HG02759 (cell line): ENCODE measurements at regions not wholly inside any gene's neighbourhood (a gene's known extent, or its start where the extent isn't known, plus 50 kb on each side); places are given as distances from the start of the nearest gene placed in this dataset.
"Not testable (repeated sequence)": the region's sequence is repeated elsewhere in the genome, so short reads cannot be mapped to it uniquely, and the experiment has no call there.

ENCODE experiments used
- ATAC-seq: cut with Tn5 transposase; IDR thresholded peaks from one replicate; pipeline ENCODE4 v1.9.1; 2021; ENCODE audit warnings: mild to moderate bottlenecking, moderate library complexity; ENCODE audit not compliant: unreplicated experiment

GRCh38 chr13:53101883-53102282, 73.3 kb downstream of the OLFM4 start:
- no peak for ATAC-seq

DNA sequence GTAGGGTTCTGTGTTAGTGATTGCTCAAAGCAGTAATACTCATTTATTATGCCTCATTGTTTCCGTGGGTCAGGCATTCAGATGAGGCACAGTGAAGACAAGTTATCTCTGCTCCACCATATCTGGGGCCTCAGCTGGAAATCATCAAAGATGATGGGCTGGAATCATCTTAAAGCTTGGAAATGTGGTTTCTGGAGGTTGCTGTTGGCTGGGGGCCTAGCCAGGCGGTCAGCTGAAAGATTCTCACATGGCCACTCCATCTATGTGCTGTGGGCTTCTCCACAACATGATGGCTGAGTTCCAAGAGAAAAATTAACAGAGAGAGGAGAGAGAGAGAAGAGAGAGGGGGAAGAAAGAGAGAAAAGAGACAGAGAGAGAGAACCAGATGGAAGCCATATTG, 75.5 kb downstream of the OLFM4 start:
- ATAC-seq = no peak

DNA sequence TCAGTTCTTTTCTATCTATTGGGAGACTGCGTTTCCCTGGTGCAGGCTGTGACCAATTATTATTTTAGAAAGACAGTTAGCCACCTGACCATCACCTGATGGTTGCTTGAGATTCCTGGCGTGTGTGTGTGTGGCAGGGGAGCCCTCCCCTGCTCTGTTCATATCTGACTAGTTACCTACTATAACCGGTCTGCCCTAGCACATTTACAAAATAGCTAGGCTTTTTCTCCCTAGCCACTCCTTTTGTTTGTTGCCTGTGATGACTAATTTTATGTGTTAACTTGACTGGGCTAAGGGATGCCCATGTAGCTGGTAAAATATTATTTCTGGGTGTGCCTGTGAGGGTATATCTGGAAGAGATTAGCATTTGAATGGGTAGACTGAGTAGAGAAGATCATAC, 76.9 kb downstream of the OLFM4 start:
- ATAC-seq = no peak

GRCh38 chr13:53105890-53106289, 77.3 kb downstream of the OLFM4 start:
- ATAC-seq = no peak

GRCh38 chr13:53110181-53110580, 81.6 kb downstream of the OLFM4 start:
- ATAC-seq = no peak

DNA sequence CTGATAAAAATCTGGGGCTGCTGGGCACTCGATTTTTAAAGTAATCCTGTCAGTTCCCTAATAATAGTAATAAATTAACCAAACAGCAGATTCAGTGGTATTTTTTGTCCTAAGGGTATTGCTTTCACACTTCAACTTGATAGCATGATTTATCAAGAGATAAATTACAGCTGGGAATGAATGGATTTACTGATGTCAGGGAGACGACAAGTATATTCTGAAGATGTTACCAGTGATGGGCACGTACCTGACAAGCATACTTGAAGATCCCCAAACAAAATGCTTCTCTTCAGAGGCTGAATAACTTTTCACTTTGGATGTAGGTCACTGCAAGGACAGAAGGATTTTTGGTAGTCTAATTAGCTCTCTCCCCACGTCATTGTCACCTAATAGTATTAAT, 82.0 kb downstream of the OLFM4 start:
- ATAC-seq = no peak

- ATAC-seq = no peak
Observed at GRCh38 chr13:53112522-53112921, 83.9 kb downstream of the OLFM4 start.

GRCh38 chr13:53117048-53117447, 88.4 kb downstream of the OLFM4 start:
- not testable (repeated sequence) for ATAC-seq

DNA sequence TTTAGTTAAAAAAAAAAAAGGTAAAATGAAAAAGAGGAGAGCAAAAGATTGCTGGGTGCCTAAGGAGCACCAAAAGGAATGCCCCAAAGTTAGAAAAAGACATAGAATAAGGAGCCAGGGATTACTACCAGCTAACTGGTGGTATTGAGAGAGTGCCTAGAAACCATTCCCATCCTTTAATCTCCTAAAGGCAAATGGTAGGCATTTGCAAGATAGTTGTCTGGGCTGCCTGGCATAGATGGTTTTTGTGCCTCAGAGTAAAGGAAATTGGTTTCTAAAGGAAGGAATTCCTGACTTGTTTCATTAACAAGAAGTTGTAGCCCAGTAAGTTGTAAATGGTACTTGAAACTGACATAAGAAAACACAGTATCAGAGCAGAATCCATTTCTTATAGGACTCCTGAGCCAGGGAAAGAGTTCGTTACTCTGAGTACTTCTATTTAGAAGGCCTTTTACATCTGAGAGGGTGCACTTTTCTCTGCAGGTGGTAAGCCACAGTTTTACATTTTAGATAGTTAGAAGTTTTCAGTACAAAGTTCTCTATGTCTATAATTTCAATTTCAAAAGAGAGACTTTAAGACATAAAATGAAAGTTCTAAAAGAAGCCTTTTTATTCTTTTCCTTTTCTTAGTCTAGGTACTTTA, 92.6 kb downstream of the OLFM4 start:
- ATAC-seq = no peak

GRCh38 chr13:53121919-53122318, 93.3 kb downstream of the OLFM4 start:
- ATAC-seq = no peak

DNA sequence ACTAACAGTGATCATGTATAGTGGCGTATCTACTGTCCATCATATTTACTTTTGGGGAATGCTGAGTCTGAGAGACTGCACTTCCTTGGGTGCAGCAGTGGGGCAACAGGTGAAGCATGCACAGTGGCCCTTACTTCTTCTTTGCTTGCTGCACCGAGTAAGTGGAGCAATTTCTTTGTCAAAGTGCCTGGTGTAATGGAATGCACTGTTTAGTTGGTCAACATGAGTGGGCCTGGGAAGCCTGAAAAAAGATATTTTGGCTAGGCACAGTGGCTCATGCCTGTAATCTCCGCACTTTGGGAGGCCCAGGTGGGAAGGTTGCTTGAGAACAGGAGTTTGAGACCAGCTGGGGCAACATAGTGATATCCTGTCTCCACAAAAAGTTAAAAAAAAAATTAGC, 94.9 kb downstream of the OLFM4 start:
- ATAC-seq = no peak

DNA sequence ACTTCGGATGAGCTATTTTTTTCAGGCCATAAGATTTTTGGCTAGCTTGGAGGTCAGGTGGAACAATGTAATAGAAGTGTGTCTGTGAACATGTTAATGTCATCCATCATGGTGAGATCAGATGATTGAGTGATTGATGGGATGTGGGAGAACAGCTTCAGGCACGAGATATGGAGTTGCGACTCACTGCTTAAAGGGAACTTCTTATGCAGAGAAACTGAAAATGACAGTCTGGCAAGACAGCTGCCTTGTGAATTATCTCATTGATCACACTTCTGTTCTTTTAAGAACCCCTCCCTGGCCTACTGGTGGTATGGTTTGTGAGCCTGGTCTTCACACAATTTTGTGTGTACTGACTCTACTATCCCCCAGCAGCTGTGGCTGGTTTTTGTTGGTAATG, 96.0 kb downstream of the OLFM4 start:
- no peak for ATAC-seq

DNA sequence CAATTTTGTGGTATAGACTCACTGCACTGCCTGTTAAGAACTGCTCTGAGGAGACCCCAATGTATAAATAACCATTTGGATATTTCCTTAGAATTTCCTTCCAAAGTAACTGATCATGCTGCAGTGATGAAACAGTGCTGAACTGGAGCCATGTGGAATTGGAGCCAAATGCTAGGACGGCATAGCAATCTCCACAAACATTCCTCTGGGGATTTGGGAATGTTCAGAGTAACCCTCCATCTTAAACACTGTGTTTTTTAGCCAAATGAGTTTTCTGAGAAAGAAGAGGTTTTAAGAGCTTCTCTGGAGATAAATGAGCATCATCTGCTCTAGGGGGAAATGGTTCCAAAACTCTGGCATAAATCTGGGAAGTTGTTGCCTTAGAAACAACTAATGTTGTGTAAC, 98.2 kb downstream of the OLFM4 start:
- no peak for ATAC-seq

GRCh38 chr13:53127373-53127772, 98.8 kb downstream of the OLFM4 start:
- ATAC-seq = no peak

DNA sequence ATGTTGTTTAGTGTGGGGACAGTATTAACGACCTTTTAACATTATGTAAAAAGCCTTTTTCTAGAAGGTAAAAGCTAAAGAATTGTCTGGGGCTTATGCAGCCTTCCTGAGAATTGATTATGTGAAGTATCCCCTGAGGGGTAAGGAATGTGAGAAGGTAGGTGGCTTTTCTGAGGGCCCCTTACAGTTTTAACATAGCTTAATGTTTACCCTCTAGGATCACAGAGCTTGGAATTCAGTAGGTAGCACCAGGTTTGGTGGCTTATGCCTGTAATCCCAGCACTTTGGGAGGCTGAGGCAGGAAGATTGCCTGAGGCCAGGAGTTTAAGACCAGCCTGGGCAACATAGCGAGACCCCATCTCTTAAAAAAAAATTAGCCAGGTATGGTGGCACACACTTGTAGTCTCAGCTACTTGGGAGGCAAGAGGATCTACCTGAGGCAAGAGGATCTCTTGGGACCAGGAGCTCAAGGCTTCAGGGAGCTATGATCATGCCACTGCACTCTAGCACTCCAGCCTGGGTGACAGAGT, 101.3 kb downstream of the OLFM4 start:
- ATAC-seq = no peak

- ATAC-seq = no peak
Observed at GRCh38 chr13:53131361-53131760, 102.7 kb downstream of the OLFM4 start.

GRCh38 chr13:53135301-53135700, 106.7 kb downstream of the OLFM4 start:
- no peak for ATAC-seq

- no peak for ATAC-seq
Observed at GRCh38 chr13:53136554-53137215, 108.1 kb downstream of the OLFM4 start.

- ATAC-seq = no peak
Observed at GRCh38 chr13:53137779-53138178, 109.2 kb downstream of the OLFM4 start.

DNA sequence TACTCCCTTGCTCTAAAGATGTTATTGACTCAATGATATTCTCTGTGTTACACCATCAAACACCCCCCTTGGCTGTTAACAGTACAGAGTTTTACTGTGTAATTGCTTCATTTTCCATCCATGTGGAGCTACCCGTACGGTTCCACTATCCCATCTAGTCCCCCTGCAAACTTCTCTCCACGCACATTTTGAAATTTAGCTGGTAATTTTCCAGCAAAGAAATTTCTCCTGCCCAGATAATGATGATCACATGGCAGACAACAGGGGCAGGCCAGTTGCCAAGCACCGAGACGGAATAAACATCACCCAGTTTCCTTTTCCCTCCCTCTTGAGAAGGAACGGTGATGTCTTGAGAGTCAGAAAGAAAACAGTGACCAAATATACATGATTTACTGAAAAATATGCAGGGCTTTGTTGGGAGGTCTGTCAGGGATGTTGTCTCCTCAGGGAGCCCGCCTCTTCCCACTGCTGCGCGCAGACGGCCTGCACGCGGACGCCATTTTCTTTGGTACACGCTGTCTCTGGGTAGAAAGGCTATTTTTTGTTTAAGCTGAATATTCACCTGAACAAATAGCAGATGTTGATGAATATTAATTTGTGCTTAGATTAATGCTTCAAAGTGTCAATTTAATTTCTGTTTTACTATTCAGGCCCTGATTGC, 109.9 kb downstream of the OLFM4 start:
- no peak for ATAC-seq

DNA sequence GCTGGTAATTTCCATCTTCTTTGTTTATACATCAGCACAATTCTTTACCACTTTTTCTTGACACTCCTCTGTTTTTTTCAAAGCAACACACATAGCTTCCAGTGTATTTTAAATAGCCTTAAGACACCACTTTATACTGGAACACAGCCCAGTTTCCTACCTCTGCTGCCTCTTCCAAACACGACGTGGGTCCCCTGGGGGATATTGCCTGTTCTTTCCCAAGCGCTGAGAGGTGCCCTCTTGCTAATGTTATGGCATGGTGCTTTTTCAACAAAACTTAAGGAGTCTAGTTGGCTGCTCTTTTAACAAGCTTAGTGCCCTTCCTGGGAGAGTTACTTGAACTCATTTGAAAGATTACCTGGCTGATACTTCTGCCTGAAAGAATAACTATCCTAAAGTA, 112.7 kb downstream of the OLFM4 start:
- no peak for ATAC-seq

DNA sequence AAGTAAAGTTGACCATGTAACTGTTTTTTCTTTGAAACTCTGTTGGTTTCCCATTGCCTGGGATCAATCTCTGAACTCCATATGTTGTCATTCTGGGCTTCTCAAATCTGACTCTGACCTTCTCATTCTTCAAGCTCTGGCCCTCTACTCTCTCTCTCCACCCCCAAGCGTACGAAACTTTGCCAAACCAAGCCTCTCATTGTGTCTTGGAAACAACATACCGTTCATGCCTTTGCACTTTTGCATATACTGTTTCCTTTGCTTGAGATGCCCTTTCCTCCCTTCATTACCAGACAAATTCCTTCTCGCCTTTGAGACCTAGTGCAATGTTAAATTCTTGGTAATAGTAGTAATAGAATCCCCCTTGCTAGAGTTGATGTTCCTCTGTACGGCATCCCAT, 113.7 kb downstream of the OLFM4 start:
- ATAC-seq = no peak
